OCI-LY1 (cell line): ENCODE measurements at regions not wholly inside any gene's neighbourhood (a gene's known extent, or its start where the extent isn't known, plus 50 kb on each side); places are given as distances from the start of the nearest gene placed in this dataset.
"Not testable (repeated sequence)": the region's sequence is repeated elsewhere in the genome, so short reads cannot be mapped to it uniquely, and the experiment has no call there.

Experiments
- H2AFZ ChIP-seq: fragments of 200-600 bp; sonication (generic), shearing (Covaris generic); 2 replicates; pipeline ENCODE4 v1.6.0; 2014; ENCODE audit warnings: antibody characterized with exemption, mild to moderate bottlenecking, low read length
- H3F3A ChIP-seq: fragments of 200-600 bp; sonication (generic), shearing (Covaris generic); 2 replicates; pipeline ENCODE4 v1.6.0; 2014; ENCODE audit warnings: mild to moderate bottlenecking, antibody characterized with exemption, low read length, moderate library complexity; ENCODE audit not compliant: insufficient read depth
- H3K27ac ChIP-seq: fragments of 200-600 bp; sonication (generic); 2 replicates; pipeline ENCODE4 v1.5.1; 2014; ENCODE audit warnings: low read length, mixed run types, mild to moderate bottlenecking, low read depth; ENCODE audit not compliant: poor library complexity, severe bottlenecking
- H3K27me3 ChIP-seq: fragments of 200-600 bp; sonication (generic); 2 replicates; pipeline ENCODE4 v1.6.0; 2014; ENCODE audit warnings: antibody characterized with exemption, mild to moderate bottlenecking, low read length, moderate library complexity; ENCODE audit not compliant: insufficient read depth
- H3K36me3 ChIP-seq: fragments of 200-600 bp; sonication (generic); 2 replicates; pipeline ENCODE4 v1.6.1; 2014; ENCODE audit warnings: mild to moderate bottlenecking, antibody characterized with exemption, low read length, moderate library complexity, mixed read lengths; ENCODE audit not compliant: insufficient read depth
- H3K4me1 ChIP-seq: fragments of 200-600 bp; sonication (generic); 2 replicates; pipeline ENCODE4 v1.5.1; 2014; ENCODE audit warnings: mild to moderate bottlenecking, low read length, moderate library complexity; ENCODE audit not compliant: insufficient read depth, severe bottlenecking
- H3K4me2 ChIP-seq: fragments of 200-600 bp; sonication (generic), shearing (Covaris generic); 2 replicates; pipeline ENCODE4 v1.6.1; 2014; ENCODE audit warnings: low read length
- H3K4me3 ChIP-seq: fragments of 200-600 bp; sonication (generic); 2 replicates; pipeline ENCODE4 v1.5.1; 2014; ENCODE audit warnings: low read length, low read depth, mild to moderate bottlenecking, mixed read lengths; ENCODE audit not compliant: poor library complexity, severe bottlenecking
- H3K79me2 ChIP-seq: fragments of 200-600 bp; shearing (Covaris generic); 2 replicates; pipeline ENCODE4 v1.6.1; 2016; ENCODE audit warnings: mixed run types, low read length, mixed read lengths; ENCODE audit not compliant: insufficient read depth
- H3K9ac ChIP-seq: fragments of 200-600 bp; sonication (generic), shearing (Covaris generic); 2 replicates; pipeline ENCODE4 v1.6.1; 2014; ENCODE audit warnings: mild to moderate bottlenecking, low read length, mixed read lengths
- H3K9me2 ChIP-seq: fragments of 200-600 bp; sonication (generic), shearing (Covaris generic); 2 replicates; pipeline ENCODE4 v1.6.1; 2014; ENCODE audit warnings: low read depth, mild to moderate bottlenecking, low read length, mixed read lengths
- H3K9me3 ChIP-seq: fragments of 200-600 bp; shearing (Covaris generic); 2 replicates; pipeline ENCODE4 v1.6.1; 2014; ENCODE audit warnings: low read length, mixed read lengths
- H4K20me1 ChIP-seq: fragments of 200-600 bp; sonication (generic), shearing (Covaris generic); 2 replicates; pipeline ENCODE4 v1.6.0; 2016; ENCODE audit warnings: mild to moderate bottlenecking, low read length; ENCODE audit not compliant: insufficient read depth
- EZH2 ChIP-seq: fragments of 200-600 bp; sonication (generic), shearing (Covaris generic); IDR thresholded peaks from 2 replicates; pipeline ENCODE4 v1.8.0; 2017; ENCODE audit warnings: borderline replicate concordance, mixed run types, mild to moderate bottlenecking, antibody characterized with exemption, low read length, moderate library complexity, mixed read lengths
- TF ChIP-seq, protein P1 (sequence below): fragments of 200-600 bp; sonication (generic), shearing (Covaris generic); IDR thresholded peaks from 2 replicates; pipeline ENCODE4 v1.5.1; 2017; ENCODE audit warnings: mild to moderate bottlenecking, antibody characterized with exemption, low read length, moderate library complexity, mixed read lengths

DNA sequence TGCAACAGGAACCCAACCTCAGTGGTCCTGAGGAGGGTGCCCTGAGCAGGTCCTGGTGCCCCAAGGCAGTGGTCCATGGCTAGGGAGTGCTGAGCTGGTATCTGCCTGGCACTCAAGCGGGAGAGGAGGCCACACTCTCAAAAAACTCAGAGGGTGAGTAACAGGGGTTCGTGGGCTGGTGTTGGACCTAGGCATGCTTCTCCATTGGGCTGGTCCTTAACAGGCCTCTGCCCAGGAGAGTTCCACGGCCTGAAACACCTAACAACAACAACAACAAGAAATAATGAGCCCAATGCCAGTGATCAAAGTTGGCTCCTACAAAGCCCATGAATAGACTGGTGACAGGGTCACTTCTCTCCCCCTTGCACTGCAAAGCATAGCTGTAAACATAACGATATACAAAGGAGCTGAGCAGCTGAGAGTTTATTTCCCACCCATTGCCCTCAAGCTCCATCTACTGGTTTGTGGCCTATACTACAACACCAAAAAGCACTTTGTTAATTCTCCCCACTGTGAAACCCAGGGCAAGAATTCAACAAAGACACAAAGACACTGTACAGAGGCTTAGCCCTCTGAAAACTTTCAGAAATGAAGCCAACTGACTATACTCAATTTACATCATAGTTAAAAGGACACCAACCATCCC lies 736.1 kb upstream of the ADGRL3 start:
- Histone ChIP-seq H2AFZ (no peak overlapping the region), H3K4me2 (no peak overlapping the region), H3K9me2 (no peaks in the 10 kb centered on the region), H3K4me3 (no peak overlapping the region), H4K20me1 (no peaks in the 10 kb centered on the region), H3K4me1 (no peaks in the 10 kb centered on the region), H3K27ac (no peak overlapping the region), H3K9ac (no peak overlapping the region), H3K36me3 (no peaks in the 10 kb centered on the region), H3F3A (no peaks in the 10 kb centered on the region), H3K9me3 (no peaks in the 10 kb centered on the region), H3K27me3 (no peaks in the 10 kb centered on the region), H3K79me2 (no peaks in the 10 kb centered on the region)
- TF ChIP-seq, protein P1, sequence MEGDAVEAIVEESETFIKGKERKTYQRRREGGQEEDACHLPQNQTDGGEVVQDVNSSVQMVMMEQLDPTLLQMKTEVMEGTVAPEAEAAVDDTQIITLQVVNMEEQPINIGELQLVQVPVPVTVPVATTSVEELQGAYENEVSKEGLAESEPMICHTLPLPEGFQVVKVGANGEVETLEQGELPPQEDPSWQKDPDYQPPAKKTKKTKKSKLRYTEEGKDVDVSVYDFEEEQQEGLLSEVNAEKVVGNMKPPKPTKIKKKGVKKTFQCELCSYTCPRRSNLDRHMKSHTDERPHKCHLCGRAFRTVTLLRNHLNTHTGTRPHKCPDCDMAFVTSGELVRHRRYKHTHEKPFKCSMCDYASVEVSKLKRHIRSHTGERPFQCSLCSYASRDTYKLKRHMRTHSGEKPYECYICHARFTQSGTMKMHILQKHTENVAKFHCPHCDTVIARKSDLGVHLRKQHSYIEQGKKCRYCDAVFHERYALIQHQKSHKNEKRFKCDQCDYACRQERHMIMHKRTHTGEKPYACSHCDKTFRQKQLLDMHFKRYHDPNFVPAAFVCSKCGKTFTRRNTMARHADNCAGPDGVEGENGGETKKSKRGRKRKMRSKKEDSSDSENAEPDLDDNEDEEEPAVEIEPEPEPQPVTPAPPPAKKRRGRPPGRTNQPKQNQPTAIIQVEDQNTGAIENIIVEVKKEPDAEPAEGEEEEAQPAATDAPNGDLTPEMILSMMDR: peak; percentile 66
- no peak for TF ChIP-seq EZH2

DNA sequence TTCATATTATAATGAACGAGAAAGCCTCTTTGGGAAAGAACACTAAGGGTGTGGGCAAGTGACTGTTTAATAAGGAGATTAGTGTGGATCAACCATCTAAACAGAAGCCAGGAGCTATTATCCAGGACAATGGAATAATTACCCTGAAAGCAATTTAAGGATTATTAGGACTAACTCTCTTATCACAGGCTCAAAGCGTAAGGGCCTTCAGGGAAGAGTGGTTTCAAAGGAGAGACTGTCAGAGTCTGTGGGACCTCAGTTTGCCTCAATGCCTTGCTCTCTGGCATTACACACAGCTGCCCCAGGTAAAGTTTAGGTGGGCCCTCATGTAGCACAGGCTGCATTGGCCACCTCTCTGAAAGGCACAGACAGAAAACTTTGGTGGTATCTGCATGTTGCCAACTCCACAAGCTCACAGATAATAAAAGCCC lies 717.2 kb upstream of the ADGRL3 start:
- no peak overlapping the region for H3K4me2 ChIP-seq
- H3K9me3 ChIP-seq: no peaks in the 10 kb centered on the region
- no peaks in the 10 kb centered on the region for H3K27me3 ChIP-seq
- H3K27ac ChIP-seq: no peak overlapping the region
- H3K9me2 ChIP-seq: no peaks in the 10 kb centered on the region
- H3F3A ChIP-seq: no peaks in the 10 kb centered on the region
- TF ChIP-seq, protein P1: no peak
- TF ChIP-seq EZH2: no peak
- no peak overlapping the region for H3K4me3 ChIP-seq
- no peaks in the 10 kb centered on the region for H4K20me1 ChIP-seq
- H2AFZ ChIP-seq: no peak overlapping the region
- H3K9ac ChIP-seq: no peak overlapping the region
- H3K4me1 ChIP-seq: no peaks in the 10 kb centered on the region
- H3K36me3 ChIP-seq: no peaks in the 10 kb centered on the region
- no peaks in the 10 kb centered on the region for H3K79me2 ChIP-seq

DNA sequence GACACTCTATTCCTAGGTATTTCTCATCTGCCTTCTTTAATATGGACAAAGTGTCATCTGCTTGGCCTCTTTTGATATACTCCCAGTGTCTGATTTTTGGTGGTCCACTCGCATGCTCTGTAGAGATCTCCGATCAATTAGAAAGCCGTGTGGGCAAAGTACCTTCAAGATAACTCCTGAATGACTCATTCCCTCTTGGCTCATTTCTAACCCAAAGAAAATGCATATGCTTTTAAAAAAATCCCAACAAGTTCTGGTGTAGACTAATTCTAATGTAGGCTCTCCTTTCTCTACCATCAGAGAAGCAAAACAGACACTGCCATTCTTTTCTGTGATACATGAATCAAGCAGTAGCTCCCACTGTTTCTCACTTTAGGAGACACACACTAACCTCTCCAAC lies 714.9 kb upstream of the ADGRL3 start:
- H3K4me1 ChIP-seq: no peaks in the 10 kb centered on the region
- no peaks in the 10 kb centered on the region for H4K20me1 ChIP-seq
- no peak overlapping the region for H3K27ac ChIP-seq
- no peaks in the 10 kb centered on the region for H3K36me3 ChIP-seq
- no peaks in the 10 kb centered on the region for H3K27me3 ChIP-seq
- no peak overlapping the region for H3K4me3 ChIP-seq
- no peaks in the 10 kb centered on the region for H3K79me2 ChIP-seq
- H3K9me2 ChIP-seq: no peaks in the 10 kb centered on the region
- H3K4me2 ChIP-seq: no peak overlapping the region
- H3K9ac ChIP-seq: no peak overlapping the region
- H3K9me3 ChIP-seq: no peaks in the 10 kb centered on the region
- TF ChIP-seq, protein P1: no peak
- TF ChIP-seq EZH2: no peak
- H2AFZ ChIP-seq: no peak overlapping the region
- no peaks in the 10 kb centered on the region for H3F3A ChIP-seq

DNA sequence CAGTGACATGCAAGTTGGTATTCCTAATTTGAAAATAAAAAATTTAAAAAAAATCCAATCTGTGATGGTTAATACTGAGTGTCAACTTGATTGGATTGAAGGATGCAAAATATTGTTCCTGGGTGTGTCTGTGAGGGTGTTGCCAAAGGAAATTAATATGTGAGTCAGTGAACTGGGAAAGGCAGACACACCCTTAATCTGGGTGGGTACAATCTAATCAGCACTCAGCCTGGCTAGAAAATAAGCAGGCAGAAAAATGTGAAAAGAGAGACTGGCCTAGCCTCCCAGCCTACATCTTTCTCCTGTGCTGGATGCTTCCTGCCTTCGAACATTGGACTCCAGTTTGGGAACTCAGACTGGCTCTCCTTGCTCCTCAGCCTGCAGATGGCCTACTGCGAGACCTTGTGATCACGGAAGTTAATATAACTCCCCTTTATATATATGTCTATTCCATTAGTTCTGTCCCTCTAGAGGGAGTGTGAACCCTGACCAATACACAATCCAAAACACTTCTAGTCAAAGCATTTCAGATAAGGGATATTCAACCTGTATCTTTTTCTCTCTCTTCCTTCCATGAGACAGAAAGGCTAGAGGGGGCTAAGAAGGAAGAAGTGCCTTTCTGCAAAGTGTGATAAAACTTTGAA lies 712.9 kb upstream of the ADGRL3 start:
- H3K27me3 ChIP-seq, H3K36me3 ChIP-seq, H3K4me3 ChIP-seq, H4K20me1 ChIP-seq, H3K27ac ChIP-seq, H3K9me2 ChIP-seq, H3F3A ChIP-seq, H2AFZ ChIP-seq, H3K4me2 ChIP-seq, H3K4me1 ChIP-seq, H3K9ac ChIP-seq, H3K9me3 ChIP-seq, H3K79me2 ChIP-seq: not testable (repeated sequence)
